Smooth muscle cell (in vitro differentiated cells): ENCODE measurements at regions not wholly inside any gene's neighbourhood (a gene's known extent, or its start where the extent isn't known, plus 50 kb on each side); places are given as distances from the start of the nearest gene placed in this dataset.

ENCODE experiments used
- DNase-seq: peaks from one replicate; lab custom pipeline; 2025; ENCODE audit not compliant: unreplicated experiment; lab: John Stamatoyannopoulos, UW
- H2AFZ ChIP-seq: fragments of 200-600 bp; sonication (generic); 2 replicates; pipeline ENCODE4 v1.6.0; 2016; ENCODE audit warnings: antibody characterized with exemption, low read depth, mild to moderate bottlenecking
- H3F3A ChIP-seq: fragments of 200-600 bp; sonication (generic); 2 replicates; pipeline ENCODE4 v1.6.0; 2017; ENCODE audit warnings: antibody characterized with exemption, low read depth
- H3K27ac ChIP-seq: fragments of 200-600 bp; sonication (generic); 2 replicates; pipeline ENCODE4 v1.5.1; 2016; ENCODE audit warnings: low read depth, mild to moderate bottlenecking
- H3K27me3 ChIP-seq: fragments of 200-600 bp; sonication (generic); 2 replicates; pipeline ENCODE4 v1.6.1; 2016; ENCODE audit warnings: low read depth, mild to moderate bottlenecking
- H3K36me3 ChIP-seq: fragments of 200-600 bp; sonication (generic); 2 replicates; pipeline ENCODE4 v1.5.1; 2016; ENCODE audit warnings: low read depth
- H3K4me1 ChIP-seq: fragments of 200-600 bp; sonication (generic); 2 replicates; pipeline ENCODE4 v1.5.1; 2016; ENCODE audit warnings: low read depth
- H3K4me2 ChIP-seq: fragments of 200-600 bp; sonication (generic); 2 replicates; pipeline ENCODE4 v1.6.0; 2016; ENCODE audit warnings: mild to moderate bottlenecking
- H3K4me3 ChIP-seq: fragments of 200-600 bp; sonication (generic); 2 replicates; pipeline ENCODE4 v1.5.1; 2016; ENCODE audit warnings: mild to moderate bottlenecking
- H3K79me2 ChIP-seq: fragments of 200-600 bp; sonication (generic); 2 replicates; pipeline ENCODE4 v1.6.0; 2016; ENCODE audit warnings: low read depth, mild to moderate bottlenecking
- H3K9ac ChIP-seq: fragments of 200-600 bp; sonication (generic); 2 replicates; pipeline ENCODE4 v1.6.0; 2016; ENCODE audit warnings: low read depth
- H3K9me3 ChIP-seq: fragments of 200-600 bp; sonication (generic); replicated peaks from 2 replicates; pipeline ENCODE4 v1.5.1; 2016; ENCODE audit warnings: low read depth
- H4K20me1 ChIP-seq: fragments of 200-600 bp; sonication (generic); 2 replicates; pipeline ENCODE4 v1.6.0; 2016; ENCODE audit warnings: low read depth
- CTCF ChIP-seq: fragments of 200-600 bp; sonication (generic); IDR thresholded peaks from 2 replicates; pipeline ENCODE4 v1.5.1; 2017; ENCODE audit warnings: borderline replicate concordance, mild to moderate bottlenecking, antibody characterized with exemption; ENCODE audit not compliant: insufficient read depth, poor library complexity, severe bottlenecking
- WGBS: methylation state at CpG from one replicate; pipeline ENCODE4 v1.1.7; 2016; ENCODE audit warnings: low lambda C conversion rate; 5-methylcytosine and 5-hydroxymethylcytosine counted together

- Histone ChIP-seq H3K27me3 (no peaks in the 10 kb centered on the region), H3K79me2 (no peaks in the 10 kb centered on the region), H3K4me3 (no peak overlapping the region), H3K4me2 (no peak overlapping the region), H2AFZ (no peak overlapping the region), H3K9ac (no peak overlapping the region), H3K9me3 (no peaks in the 10 kb centered on the region), H4K20me1 (no peaks in the 10 kb centered on the region), H3K4me1 (peaks cover 21% of the 10 kb centered on the region), H3F3A (no peaks in the 10 kb centered on the region), H3K36me3 (no peaks in the 10 kb centered on the region), H3K27ac (no peak overlapping the region)
- TF ChIP-seq CTCF, result no peak
- no peak for DNase-seq
Measured at GRCh38 chr5:145441228-145441627, 393.9 kb downstream of the PRELID2 start.

GRCh38 chr5:145437627-145438026 is 397.5 kb downstream of the PRELID2 start:
- Histone ChIP-seq H3K27ac (no peak overlapping the region), H3K9ac (no peak overlapping the region), H3K4me2 (no peak overlapping the region), H3K27me3 (no peaks in the 10 kb centered on the region), H3K36me3 (no peaks in the 10 kb centered on the region), H3K9me3 (no peaks in the 10 kb centered on the region), H3K4me3 (no peak overlapping the region), H3F3A (no peaks in the 10 kb centered on the region), H2AFZ (no peak overlapping the region), H3K4me1 (peaks cover 16% of the 10 kb centered on the region), H3K79me2 (no peaks in the 10 kb centered on the region), H4K20me1 (no peaks in the 10 kb centered on the region)
- whole genome bisulfite sequencing, result 73% methylated on average over 3 of the region's 3 CpGs
- TF ChIP-seq CTCF, result no peak
- no peak for DNase-seq

- Histone ChIP-seq H3K36me3 (no peaks in the 10 kb centered on the region), H3K27ac (no peak overlapping the region), H3K9me3 (no peaks in the 10 kb centered on the region), H2AFZ (no peak overlapping the region), H3K79me2 (no peaks in the 10 kb centered on the region), H3K4me2 (no peak overlapping the region), H3K4me3 (no peak overlapping the region), H3K27me3 (no peaks in the 10 kb centered on the region), H3K9ac (no peak overlapping the region), H3F3A (no peaks in the 10 kb centered on the region), H4K20me1 (no peaks in the 10 kb centered on the region), H3K4me1 (peaks cover 4% of the 10 kb centered on the region)
- TF ChIP-seq CTCF, result no peak
- no peak for DNase-seq
- 98% methylated on average over 3 of the region's 3 CpGs for WGBS
Measured at GRCh38 chr5:145433077-145433476, 402.1 kb downstream of the PRELID2 start.

- Histone ChIP-seq H3K9ac (no peak overlapping the region), H3K9me3 (no peaks in the 10 kb centered on the region), H3K27me3 (no peaks in the 10 kb centered on the region), H3K36me3 (no peaks in the 10 kb centered on the region), H3K4me2 (no peak overlapping the region), H2AFZ (no peak overlapping the region), H3K27ac (no peak overlapping the region), H3K4me1 (no peaks in the 10 kb centered on the region), H4K20me1 (no peaks in the 10 kb centered on the region), H3F3A (no peaks in the 10 kb centered on the region), H3K4me3 (no peak overlapping the region), H3K79me2 (no peaks in the 10 kb centered on the region)
- no peak for DNase-seq
- 88% methylated on average over 3 of the region's 3 CpGs for WGBS
- TF ChIP-seq CTCF, result no peak
Measured at GRCh38 chr5:145429170-145429569, 406.0 kb downstream of the PRELID2 start.
